Activated CD8-positive, alpha-beta memory T cell treated with anti-CD3 and anti-CD28 coated beads for 36 hours (primary cell): ENCODE measurements at regions not wholly inside any gene's neighbourhood (a gene's known extent, or its start where the extent isn't known, plus 50 kb on each side); places are given as distances from the start of the nearest gene placed in this dataset.

Experiments used
- CTCF ChIA-PET: fragments of 350-600 bp; sonication (Branson Sonifier 250); formaldehyde crosslinking; loops from one replicate; lab custom pipeline; 2021; ENCODE audit warnings: antibody characterized with exemption; lab: Charles Lee
- POLR2A ChIA-PET: fragments of 350-600 bp; sonication (Branson Sonifier 250); formaldehyde crosslinking; loops from one replicate; lab custom pipeline; 2021; ENCODE audit warnings: antibody characterized with exemption; lab: Charles Lee

DNA sequence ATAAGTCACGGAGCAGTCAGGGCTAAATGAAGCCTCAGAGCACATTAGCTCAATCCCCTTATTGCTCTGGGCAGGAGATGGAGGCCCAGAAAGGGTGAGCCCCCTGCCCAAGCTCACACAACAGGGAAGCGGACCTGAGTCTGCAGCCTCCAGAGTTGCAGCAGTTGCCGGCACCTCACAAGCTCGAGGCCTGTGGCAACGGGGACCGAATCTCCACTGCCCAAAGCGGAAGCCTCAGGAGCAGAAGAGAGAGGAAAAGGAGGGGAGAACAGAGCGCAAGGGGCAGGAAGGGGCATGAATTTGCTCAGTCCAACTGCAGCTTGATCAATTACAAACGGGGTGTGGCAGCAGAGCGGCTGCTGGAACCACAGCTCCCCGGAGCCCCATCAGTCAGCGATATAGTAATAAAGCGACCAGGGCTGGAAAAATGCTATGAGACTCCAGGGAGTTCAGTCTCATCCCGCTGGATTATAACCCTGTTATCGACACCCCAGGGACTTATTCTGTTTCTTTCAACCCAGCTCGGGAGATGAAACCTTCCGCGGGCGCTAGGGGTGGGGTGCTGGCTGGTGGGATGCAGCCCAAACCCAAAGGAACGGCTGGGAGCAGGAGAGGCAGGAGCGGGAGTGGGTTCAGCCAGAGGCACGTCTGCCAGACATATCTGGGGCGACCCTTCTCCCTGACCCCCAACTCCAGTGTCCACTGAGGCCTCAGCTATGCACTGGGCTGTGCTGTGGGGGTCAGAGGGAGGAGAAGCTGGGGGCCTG lies 219.7 kb upstream of the LINGO1 start:
- POLR2A ChIA-PET = no interaction called here
- CTCF ChIA-PET = no interaction called here

DNA sequence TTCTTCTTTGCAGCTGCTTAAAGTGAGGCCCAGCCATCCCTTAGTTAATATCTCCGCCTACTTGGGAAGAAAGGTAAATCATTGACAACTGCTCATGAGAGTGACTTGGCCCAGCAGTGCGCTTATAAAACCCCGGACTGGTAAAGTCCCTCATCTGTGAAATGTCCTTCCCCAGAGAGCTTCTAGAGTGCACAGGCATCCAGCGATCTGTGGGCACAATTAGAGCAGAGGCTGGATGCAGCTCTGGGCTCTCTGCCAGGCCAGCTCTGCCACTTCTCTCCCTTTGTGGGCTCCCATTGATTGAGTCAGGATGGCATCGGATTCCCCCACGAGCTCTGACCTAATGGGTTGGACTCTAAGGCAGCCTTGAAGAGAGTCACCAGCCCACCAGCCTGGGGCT lies 219.0 kb upstream of the LINGO1 start:
- CTCF ChIA-PET = no interaction called here
- POLR2A ChIA-PET = no interaction called here

DNA sequence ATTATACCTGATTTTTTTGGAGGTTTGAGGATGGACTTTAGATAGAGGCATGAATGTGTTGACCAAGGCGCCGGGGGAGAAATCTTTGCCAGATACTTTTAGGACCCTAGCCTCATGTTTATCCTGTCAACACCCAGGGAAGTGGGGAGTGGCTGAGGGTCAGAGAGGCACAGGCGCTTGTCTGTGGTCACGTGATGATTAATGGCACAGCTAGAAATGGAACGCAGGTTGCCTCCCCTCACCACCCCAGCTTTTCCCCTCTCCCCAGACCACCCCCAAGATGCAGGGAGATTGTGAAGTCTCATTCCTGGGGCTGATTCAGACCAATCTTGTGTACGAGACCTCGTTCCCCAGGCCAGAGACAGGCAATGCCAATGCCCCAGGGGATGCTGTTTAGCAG lies 218.4 kb upstream of the LINGO1 start:
- CTCF ChIA-PET = no interaction called here
- POLR2A ChIA-PET = no interaction called here

DNA sequence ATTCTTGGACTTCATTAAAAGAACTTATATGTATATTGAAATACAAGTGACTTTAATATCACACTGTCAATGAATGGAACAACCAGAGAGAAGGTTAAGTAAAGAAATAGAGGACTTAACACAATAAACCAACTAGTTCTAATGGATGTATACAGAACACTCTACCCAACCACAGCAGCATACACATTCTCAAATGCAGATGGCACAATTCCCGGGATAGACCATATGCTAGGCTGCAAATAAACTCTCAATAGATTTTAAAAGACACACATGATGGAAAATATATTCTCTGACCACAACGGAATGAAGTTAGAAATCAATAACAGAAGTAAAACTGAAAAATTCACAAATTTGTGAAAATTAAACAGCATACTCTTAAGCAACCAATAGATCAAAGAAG lies 214.3 kb upstream of the LINGO1 start:
- ChIA-PET CTCF (no interaction called here), POLR2A (no interaction called here)

DNA sequence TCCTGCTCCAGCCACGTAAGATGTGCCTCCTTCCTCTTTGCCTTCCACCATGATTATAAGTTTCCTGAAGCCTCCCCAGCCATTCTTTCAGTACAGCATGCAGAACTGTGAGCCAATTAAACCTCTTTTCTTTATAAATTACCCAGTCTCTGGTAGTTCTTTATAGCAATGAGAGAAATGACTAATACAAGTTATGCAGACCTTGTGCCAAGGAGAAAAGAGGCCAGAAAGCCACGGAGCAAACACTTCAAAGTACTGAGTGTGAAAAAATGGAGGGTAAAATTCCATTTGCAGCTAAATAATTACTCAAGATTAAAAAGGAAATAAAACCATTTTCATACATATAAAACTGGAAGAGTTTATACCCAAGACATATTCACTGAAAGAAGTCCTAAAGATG lies 213.6 kb upstream of the LINGO1 start:
- ChIA-PET CTCF (no interaction called here), POLR2A (no interaction called here)

DNA sequence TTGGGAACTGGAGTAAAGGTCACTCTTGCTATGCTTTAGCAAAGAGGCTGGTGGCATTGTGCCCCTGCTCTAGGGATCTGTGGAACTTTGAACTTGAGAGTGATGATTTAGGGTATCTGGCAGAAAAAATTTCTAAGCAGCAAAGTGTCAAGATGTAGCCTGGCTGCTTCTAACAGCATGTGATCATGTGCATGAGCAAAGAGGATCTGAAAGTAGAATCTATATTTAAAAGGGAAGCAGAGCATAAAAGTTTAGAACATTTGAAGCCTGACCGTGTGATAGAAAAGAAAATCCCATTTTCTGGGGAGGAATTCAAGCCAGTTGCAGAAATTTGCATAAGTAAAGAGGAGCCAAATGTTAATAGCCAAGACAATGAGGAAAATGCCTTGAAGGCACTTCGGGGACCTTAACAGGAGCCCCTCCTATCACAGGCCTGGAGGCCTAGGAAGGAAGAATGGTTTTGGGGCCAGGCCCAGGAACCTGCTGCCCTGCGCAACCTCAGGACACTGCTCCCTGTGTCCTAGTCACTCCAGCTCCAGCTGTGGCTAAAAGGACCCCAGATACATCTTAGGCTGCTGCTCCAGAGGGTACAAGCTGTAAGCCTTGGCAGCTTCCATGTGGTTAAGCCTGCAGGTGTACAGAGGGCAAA lies 212.2 kb upstream of the LINGO1 start:
- ChIA-PET CTCF (no interaction called here), POLR2A (no interaction called here)

DNA sequence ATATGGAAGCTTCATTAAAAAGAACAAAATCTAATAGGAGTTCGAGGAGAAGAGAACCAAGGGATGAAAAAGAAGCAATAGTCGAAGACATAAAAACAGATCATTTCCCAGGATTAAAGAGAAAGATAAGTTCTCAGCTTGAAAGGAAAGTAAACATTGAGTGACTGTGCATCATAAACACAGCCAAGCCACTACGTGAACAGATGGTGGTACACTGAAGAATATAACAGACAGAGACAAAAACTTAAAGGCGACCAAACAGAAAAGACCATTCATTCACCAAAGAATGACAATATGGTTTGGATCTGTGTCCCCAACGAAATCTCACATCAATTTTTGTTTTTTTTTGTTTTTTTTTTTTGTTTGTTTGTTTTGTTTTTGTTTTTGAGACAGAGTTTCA lies 210.8 kb upstream of the LINGO1 start:
- POLR2A ChIA-PET = no interaction called here
- CTCF ChIA-PET = no interaction called here

DNA sequence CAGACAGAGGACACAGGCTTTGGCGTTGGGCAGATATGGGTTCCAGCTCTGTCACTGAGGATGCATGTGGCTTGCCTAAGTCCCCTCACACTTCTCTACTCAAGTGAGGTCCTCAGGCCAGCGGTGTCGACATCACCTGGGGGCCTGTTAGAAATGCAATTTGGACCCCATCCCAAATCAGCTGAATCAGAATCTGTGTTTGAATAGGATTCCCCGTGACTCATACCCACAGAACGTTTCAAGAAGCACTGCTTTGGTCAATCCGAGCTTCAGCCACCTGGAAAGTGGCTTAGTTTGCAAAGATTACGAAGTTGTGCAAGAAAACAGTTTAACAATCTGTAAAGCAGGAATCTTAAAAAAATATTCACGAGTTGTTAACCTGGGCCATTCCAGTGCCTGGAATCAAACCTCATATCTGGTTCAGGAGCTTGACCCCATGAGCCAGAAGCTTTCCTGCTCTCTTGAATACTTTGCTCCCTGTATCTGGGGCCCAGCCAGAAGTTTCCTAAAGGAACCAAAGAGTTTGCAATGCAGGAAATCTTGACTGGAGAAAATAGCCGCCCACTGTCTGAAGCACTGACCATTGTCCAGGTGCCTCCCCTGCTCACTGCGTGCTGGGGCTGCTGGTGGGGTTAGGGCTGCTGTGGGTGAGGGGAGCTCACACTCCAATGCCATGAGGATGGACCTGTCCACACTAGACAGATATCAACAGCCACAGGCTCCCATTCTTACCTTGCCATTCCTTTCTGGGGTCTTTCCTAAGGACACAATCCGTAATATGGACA lies 208.5 kb upstream of the LINGO1 start:
- ChIA-PET POLR2A (no interaction called here), CTCF (interaction anchor here (1.1 kb wide), 1 partner anchor 207 kb away, joined by 4 read pairs; no protein-coding TSS in a partner anchor)

DNA sequence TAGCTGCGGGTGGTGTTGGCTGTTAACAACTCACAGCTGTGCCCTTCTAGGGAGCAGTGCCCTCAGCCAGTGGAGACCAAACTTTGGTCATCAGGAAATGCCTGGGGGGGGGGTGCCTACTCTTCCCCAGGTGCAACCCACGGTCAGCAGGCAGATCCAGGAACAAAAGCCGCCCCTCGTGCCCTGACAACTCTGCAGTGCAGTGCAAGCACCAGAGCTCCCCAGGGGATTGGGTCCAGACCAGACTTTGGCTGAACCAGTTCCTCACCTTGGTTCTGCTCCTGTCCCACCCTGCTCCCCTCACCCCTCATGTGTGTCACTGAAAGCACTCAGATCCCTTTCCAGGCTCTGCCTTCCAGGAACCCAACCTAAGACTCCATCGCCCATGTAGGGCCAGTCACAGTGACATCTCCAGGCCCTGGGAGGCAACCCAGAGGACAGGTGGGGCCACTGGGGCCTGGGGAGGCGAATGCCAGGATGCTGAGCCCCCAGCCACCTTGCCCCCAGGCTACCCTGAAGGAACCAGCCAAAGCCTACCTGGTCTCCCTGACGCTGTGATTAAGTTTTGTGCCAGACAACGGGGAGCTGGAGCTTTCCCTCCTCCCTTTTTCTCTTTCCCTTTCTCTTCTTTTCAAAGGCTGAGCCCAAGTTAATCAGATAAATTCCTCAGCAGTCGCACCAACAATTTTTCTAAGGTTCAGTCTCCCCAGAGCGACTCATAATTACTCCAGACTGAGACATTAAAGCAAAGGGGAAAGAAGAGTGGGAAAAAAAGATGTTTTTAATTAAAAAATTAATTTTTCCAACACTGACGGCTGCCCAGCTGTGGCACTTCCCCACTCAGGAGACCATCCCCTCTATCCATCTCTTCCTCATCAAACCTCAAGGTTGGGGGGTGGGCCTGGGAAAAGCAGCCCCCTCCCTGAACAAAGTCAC lies 207.5 kb upstream of the LINGO1 start:
- CTCF ChIA-PET = interaction anchor here (1.1 kb wide), 1 partner anchor 206 kb away, joined by 4 read pairs; no protein-coding TSS in a partner anchor
- POLR2A ChIA-PET = no interaction called here

DNA sequence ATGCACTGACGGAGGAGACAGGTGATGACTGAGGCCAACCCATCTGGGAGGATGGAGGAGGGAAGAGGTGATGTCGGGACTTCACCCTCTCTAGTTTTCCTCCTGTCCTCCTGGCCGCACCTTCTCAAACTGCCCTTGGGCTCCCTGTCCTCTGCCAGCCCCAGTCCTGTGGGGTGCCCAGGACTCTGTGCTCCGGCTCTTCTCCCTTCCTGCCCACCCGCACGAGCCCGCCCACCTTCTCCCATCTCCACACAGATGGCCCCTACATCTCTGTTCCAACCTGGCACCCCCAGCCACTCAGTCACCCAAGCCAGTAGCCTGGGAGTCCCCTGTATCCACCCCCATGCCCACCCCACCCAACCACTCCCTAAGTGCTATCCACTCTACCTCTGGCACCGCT lies 206.7 kb upstream of the LINGO1 start:
- ChIA-PET CTCF (no interaction called here), POLR2A (no interaction called here)

DNA sequence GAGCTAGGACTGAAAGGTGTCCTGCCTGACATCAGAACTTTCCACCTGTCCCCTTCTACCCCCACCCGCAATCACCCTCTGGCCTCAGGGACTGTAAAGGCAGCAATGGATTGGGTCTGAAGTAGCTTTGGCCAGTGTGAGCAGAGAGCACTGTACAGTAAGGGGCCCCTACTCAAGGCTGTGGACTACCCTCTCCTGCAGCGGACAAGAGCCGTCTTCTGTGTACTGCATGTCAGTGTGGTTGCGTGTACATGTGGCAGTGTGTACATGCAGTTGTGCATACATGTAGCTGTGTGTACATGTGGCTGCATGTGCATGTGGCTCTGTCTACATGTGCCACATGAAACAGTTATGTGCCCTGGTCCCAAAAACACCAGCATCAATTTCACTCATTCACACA lies 205.9 kb upstream of the LINGO1 start:
- ChIA-PET CTCF (no interaction called here), POLR2A (no interaction called here)

DNA sequence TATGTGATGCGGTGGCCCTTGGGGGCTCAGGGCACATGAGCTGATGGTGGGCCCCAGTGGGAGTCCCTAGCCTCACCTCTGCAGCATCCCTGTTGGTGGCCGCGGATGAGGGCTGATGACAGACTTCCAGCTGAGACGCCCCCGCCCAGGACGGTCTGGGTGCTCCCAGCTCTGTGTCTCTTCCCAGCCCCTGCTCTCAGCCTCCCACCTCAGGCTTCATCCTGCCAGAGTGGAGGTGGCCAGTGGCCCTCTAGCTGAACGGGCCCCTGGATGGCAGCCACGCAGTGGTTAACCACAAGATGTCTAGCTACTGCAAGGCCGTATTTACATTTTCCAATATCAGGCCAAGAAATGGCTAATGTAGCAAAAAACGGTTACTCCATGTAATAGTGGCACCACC lies 205.3 kb upstream of the LINGO1 start:
- ChIA-PET CTCF (no interaction called here), POLR2A (no interaction called here)

DNA sequence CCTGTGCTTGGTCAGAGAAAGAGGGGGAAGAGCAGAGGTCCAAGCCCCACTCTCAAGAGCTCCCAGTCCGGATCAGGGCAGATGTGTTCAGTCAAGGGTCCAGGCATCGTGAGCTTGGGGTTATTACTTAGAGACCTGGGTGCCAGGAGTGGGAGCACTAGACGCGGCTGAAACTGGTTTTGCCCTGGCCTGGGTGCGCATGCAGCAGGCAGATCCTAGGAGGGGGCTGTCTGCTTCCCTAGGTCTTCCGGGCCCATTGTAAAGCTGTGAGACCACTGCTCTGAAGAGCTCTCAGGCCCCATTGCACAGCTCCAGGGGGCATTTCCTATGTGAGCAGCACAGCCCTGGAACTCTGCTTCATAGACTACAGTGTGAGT lies 204.9 kb upstream of the LINGO1 start:
- ChIA-PET CTCF (interaction anchor here (0.7 kb wide), 1 partner anchor 178 kb away, joined by 3 read pairs; no protein-coding TSS in a partner anchor), POLR2A (no interaction called here)

DNA sequence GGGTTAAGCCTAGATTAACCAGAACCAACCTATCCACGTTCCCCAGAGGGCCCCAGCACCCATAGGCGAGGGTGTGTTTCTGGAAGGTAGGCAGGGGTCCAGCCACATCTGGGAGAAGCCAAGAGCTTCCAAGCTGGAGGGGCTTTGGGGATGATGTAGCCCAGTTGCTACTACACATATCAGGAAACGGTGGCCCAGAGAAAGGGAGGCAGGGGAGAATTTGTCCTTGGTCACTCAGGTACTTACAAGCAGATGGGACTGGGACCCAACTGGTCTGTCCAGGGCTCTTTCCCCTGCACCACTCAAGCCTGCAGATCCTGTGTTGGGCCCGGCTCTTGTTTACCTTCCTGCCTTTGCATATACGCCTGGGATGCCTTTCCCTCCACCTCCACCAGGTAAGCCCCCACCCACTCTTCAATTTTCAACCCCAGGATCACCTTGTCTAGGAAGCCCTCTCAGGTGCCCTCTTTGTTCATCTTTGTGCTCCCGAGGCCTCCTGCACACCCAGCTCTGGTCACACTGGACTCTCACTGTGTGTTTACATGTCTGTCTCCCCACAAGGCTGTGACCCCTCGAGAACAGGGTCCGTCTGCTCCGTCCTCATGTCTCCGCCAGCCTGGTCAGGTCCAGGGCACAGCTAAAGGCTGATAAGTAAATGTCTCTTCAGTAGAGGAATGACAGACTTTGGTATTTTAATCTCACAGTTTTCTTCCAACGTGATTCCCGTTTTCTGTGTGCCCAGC lies 204.4 kb upstream of the LINGO1 start:
- ChIA-PET CTCF (interaction anchor here (0.7 kb wide), 1 partner anchor 177 kb away, joined by 3 read pairs; no protein-coding TSS in a partner anchor), POLR2A (no interaction called here)

DNA sequence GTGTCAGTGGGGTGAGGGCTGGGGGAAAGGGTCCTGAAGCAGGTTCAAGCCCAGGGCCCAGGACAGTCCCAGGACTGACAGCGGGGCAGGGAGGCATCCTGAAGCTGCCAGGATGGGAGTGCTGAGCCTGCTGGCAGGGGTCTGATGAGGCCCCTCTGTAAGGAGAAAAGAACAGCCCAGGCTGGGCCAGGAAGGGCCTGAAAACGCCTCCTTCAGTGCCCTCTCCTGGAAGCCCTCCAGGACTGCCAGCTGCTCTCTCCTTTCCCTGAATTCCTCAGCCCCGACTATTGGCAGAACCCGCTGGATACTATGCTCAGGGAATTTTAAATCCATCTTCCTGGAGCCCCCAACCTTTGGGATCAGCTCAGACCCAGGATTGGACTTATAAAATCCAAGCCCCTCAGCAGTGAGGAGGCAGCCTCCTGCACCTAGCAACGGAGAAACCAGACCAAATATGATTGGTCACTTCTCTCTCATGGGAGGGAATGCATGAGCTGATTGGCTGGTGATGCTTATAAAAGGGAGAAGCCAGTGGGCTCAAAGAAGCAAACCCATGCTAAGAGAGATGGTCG lies 203.5 kb upstream of the LINGO1 start:
- ChIA-PET CTCF (no interaction called here), POLR2A (no interaction called here)

DNA sequence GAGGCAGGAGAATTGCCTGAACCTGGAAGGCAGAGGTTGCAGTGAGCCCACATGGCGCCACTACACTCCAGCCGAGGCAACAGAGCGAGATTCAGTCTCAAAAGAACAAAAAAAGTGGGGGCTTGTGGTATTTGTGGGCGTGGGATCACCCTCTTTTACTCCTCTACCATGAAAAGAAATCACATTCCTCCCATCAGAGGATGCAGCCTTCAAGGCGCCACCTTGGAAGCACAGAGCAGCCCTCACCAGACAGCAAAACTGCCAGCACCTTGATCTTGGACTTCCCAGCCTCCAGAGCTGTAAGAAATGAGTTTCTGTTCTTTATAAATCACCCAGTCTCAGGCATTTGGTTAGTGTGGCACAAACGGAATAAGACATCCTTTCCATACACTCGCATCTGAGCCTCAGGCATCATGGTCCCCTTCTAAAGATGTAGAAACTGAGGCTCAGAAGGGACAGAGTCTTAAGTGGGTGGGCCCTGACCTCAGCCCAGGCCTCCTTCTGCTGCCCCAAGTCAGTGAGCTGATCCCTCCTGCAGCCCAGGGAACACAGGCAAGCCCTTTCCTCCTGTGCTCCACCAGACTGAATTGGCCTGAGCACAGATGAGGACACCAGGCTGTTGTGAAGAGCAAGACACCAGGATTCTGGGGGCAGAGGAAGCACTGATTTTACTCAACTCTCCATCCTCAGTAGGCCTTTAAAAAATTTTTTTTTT lies 201.7 kb upstream of the LINGO1 start:
- POLR2A ChIA-PET = no interaction called here
- CTCF ChIA-PET = no interaction called here

DNA sequence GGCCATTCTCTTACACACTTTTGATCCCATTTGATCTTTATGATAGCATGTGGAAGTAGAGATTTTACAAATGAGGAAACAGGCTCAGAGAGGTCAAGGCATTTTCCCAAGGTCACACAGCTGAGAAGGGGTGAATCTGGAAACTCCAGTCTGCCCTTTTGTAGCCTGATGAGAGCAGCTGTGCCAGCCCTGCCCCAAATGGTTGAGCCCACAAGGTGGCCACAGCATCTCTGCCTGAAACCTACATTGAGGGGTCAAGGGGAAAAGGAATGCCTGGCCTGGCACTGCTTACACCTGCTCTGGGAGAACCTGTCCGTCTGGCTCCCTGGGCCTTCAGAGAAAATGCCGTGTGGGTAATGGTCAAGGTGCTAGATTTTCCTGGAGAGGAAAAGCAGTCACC lies 200.2 kb upstream of the LINGO1 start:
- CTCF ChIA-PET = no interaction called here

DNA sequence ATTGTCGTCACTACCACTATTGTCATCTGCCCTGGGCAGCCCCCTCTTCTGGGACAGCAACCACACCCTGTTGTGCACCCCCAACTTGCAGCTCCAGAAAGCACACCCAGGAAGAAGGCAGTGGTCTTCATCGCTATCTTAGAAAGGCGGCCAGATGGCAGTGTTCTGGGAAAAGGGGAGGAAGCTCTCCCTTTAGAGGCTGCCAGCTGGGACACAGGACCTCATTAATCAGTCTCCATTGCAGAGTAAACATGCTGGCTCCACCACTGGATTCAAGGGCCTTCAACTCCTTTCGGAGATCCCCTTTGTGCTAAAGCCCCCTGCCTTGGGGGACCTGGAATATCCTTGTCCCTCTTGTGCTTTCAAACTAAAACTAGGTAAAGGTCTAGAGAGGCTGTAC lies 199.3 kb upstream of the LINGO1 start:
- ChIA-PET CTCF (no interaction called here), POLR2A (no interaction called here)

More for the DNA sequence above, 200.2 kb upstream of the LINGO1 start:
- POLR2A ChIA-PET = no interaction called here
